GM19351 (cell line): ENCODE measurements at regions not wholly inside any gene's neighbourhood (a gene's known extent, or its start where the extent isn't known, plus 50 kb on each side); places are given as distances from the start of the nearest gene placed in this dataset.
A peak's percentile ranks its signal among the peaks of the same experiment; 100 is the strongest.
"Not testable (repeated sequence)": the region's sequence is repeated elsewhere in the genome, so short reads cannot be mapped to it uniquely, and the experiment has no call there.

Experiments used
- ATAC-seq: cut with Tn5 transposase; IDR thresholded peaks from one replicate; pipeline ENCODE4 v1.9.1; 2021; ENCODE audit warnings: mild to moderate bottlenecking, moderate library complexity; ENCODE audit not compliant: unreplicated experiment

DNA sequence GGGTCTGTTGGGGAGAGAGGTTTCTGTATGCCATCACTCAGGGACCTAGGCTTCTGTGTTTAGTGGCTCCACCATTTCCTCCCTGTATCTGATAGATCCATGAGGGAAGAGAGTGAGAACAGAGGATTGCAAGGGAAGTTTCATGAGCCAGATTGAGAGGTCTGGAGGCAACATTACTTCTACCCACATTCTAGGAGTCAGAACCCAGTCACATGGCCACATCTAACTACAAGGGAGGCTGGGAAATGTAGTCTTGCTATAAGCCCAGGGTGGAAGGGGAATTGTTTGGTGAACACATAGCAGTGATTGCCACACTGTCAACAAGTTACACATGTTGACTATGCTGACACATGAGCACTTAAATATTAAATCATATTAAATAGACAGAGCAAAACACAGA is 834.8 kb downstream of the C12orf50 start:
- ATAC-seq, result not testable (repeated sequence)

GRCh38 chr12:87185367-87185766 is 843.8 kb downstream of the C12orf50 start:
- ATAC-seq, result no peak

GRCh38 chr12:87182696-87183233 is 846.4 kb downstream of the C12orf50 start:
- no peak for ATAC-seq

DNA sequence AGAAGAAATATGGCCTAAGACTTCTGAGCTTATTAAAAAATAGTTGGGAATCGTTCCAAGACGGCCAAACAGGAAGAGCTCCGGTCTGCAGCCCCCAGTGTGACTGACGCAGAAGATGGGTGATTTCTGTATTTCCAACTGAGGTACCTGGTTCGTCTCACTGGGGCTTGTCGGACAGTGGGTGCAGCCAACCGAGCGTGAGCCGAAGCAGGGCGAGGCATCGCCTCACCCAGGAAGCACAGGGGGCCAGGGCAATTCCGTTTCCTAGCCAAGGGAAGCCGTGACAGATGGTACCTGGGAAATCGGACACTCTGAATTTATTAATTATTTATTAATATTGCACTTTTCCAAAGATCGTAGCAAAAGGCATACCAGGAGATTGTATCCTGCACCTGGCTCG is 857.8 kb downstream of the C12orf50 start:
- ATAC-seq, result no peak

- no peak for ATAC-seq
Measured at GRCh38 chr12:87169010-87169409, 860.2 kb downstream of the C12orf50 start.

- ATAC-seq, result no peak
Measured at GRCh38 chr12:87165733-87166375, 863.3 kb downstream of the C12orf50 start.

- no peak for ATAC-seq
Measured at GRCh38 chr12:87163122-87163521, 866.1 kb downstream of the C12orf50 start.

- no peak for ATAC-seq
Measured at GRCh38 chr12:87160848-87161601, 868.2 kb downstream of the C12orf50 start.

DNA sequence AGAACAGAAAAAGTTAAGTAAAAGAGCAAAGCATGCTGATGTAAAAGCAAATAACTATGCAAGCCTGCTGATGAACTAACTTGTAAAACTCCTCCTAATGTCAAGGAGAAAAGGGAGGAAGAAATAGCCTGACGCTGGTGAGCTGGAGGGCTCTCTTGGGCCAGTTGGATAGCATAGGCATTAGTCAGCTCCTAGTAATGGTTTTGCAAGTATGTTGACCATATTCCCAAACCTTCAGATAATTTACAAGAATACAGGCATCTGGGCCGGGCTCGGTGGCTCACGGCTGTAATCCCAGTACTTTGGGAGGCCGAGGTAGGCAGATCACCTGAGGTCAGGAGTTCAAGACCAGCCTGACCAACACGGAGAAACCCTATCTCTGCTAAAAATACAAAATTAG is 871.4 kb downstream of the C12orf50 start:
- no peak for ATAC-seq

DNA sequence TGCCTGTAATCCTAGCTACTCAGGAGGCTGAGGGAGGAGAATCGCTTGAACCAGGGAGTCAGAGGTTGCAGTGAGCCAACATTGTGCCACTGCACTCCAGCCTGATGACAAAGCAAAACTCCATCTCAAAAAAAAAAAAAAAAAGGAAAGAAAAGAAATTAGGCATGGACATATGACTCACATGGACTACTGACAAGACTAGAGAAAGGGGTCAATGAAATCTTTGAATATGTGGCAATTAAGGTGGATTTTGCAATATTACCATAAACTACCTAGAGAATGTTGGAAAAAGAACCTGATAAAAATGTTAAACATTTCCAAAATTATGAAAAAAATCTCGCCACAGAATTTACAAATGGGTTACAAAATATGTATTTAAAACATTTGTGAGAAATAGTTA is 873.6 kb downstream of the C12orf50 start:
- ATAC-seq, result no peak

GRCh38 chr12:87152841-87153528 is 876.2 kb downstream of the C12orf50 start:
- ATAC-seq, result no peak

DNA sequence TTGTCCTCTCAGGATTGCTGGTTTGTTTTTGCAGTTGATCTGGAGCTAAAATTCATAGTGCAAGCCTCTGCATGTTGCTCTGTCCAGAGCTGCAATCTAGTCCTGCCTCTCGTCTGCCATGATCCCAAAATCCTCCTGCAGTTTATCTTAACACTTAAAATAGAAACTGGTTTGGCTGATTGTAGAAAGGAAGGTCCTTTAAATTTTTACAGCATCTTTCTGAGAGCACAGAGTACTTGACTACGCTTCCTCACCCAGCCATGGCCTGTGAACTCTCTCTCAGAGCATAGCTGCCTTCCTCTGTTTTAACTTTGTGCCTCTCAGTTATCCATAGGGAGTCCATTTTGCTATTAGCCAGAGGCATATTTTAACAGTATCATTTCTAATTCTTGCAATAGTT is 877.1 kb downstream of the C12orf50 start:
- peak; percentile 17 for ATAC-seq

GRCh38 chr12:87150969-87151662 is 878.1 kb downstream of the C12orf50 start:
- ATAC-seq, result peak; percentile 88

GRCh38 chr12:87142342-87142741 is 886.2 kb upstream of the MGAT4C start:
- no peak for ATAC-seq

- ATAC-seq, result no peak
Measured at GRCh38 chr12:87141091-87141490, 884.9 kb upstream of the MGAT4C start.

GRCh38 chr12:87140262-87140661 is 884.1 kb upstream of the MGAT4C start:
- no peak for ATAC-seq

DNA sequence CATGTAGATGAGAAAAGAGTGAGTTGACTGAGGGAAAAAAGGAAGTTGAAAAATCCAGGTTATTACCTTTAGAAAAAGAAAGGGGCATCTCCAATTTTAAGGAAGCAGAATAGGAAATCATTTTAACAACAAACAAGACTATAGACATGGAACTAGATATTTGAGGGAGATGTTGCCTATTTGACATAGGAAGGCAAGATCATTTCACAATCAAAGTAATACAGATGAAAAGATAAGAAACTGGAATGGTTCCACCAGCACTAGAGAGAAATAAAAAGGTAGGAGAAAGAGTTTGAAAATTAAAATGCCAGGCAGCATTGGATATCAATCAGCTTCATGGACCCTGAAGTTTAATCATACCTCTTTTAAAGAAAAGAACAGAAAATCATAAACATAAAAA is 881.0 kb upstream of the MGAT4C start:
- no peak for ATAC-seq

DNA sequence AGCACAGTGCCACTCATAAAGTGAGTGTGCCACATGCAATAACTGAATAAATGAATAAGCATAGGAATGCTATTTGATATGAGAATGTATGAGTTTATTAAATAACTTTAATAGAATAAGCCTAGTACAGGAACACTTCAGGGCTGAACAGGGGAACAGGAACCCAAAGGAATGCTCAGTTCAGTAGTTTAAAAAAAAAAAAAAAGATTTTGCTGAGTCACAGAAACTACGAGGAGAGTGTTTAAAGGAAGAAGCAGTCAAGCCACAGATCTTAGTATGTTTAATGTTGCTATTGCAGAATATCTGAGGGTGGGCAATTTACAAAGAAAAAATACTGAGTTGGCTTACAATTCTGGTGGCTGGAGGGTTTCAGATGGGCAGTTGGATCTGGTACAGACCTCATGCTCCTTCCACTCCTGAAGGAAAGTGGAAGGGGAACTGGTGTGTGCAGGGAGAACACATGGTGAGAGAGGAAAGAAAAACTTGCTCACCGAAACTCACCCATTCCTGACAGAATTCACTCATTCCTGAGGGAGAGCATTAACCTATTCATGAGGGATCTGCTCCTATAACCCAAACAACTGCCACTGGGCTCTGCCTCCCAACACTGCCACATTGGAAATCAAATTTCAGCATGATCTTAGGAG is 880.3 kb upstream of the MGAT4C start:
- no peak for ATAC-seq

- no peak for ATAC-seq
Measured at GRCh38 chr12:87127272-87127671, 871.1 kb upstream of the MGAT4C start.

GRCh38 chr12:87121896-87122295 is 865.7 kb upstream of the MGAT4C start:
- ATAC-seq, result no peak

- no peak for ATAC-seq
Measured at GRCh38 chr12:87120440-87120839, 864.2 kb upstream of the MGAT4C start.
